Right ventricle myocardium inferior (tissue), 1 donor: ENCODE measurements at regions not wholly inside any gene's neighbourhood (a gene's known extent, or its start where the extent isn't known, plus 50 kb on each side); places are given as distances from the start of the nearest gene placed in this dataset.
A peak's percentile ranks its signal among the peaks of the same experiment; 100 is the strongest.

Experiments used
- ATAC-seq: fragments of 200-7000 bp; cut with Tn5 transposase; one replicate; pipeline ENCODE4 v1.9.1; 2020; ENCODE audit warnings: mild to moderate bottlenecking, moderate library complexity
- DNase-seq: peaks from one replicate; pipeline ENCODE4 v3.0.0; 2021; ENCODE audit errors: missing footprints
- intact Hi-C: fragments of 100-400 bp; cut with DNase I; formaldehyde crosslinking; loops from one replicate; pipeline ENCODE4 v1.11.0; 2022
- donor health status: DM: no; HTN: yes; CAD: no; lungs with severe emphysema.

DNA sequence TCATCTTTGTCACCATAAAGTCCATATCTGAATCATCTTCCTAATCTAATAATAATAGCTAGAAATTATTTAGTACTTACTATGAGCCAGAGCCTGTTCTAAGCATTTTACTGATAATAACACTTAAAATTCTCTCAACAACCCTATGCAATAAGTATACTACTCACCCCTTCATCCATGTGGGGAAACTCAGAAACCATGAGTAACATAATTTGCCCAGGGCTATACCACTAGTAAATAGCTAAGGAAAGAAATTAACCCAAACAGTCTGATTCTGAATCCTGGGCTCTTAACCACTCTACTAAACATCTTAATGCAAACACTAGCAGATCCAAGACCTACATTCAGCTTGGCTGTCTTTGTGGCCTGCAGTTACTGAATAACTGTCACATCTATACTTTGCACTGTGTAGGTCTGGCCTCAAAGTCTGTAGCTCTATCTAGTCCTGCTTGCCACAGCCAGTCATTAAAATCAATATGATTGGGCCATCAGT, 394.8 kb upstream of the ESRRG start:
- no peak for DNase-seq
- intact Hi-C loops = no loop called here
- no peak for ATAC-seq

DNA sequence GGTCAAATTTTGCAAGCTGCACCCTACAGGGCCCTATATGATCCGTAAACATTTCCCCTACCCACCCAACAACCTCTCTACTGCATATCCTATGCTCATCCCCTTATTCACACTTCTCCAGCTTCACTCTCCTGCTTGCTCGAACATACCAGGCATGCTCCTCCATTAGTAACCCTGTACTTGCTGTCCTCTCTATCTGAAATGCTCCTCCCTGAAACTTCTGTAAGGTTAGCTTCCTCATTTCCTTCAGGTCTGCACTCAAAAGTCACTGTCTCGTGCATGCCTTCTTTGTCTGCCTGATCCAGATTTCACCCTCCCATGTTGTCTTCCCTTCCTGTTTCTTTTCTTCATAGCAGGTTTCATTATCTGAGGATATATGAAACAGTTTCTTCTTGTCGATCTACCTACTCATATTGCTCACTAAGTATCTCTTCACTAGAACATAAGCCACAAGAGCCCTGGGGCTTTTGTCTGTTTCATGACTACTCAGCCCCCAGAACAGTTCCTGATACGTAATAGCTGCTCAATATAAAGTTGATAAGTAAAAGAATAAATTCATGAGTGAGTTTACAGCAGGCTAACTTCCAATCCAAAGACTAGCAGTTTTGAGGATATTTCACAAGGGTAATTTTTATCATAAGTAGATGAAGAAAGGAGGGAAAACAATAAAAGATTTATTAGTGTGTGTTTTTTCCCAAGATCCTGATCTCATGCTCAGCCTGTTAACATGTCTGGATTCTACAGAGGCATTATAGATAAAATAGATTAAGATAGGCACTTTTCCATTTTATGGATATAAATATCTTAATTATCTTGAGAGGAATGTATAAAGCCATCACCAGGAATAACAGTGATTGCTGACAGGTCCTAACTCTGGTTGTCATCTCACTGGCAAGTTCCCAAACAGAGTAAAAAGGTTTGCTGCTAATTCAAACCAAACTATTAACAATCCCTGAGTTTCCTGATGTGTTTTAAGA, 392.5 kb upstream of the ESRRG start:
- ATAC-seq = no peak
- DNase-seq = no peak
- intact Hi-C loops = no loop called here

DNA sequence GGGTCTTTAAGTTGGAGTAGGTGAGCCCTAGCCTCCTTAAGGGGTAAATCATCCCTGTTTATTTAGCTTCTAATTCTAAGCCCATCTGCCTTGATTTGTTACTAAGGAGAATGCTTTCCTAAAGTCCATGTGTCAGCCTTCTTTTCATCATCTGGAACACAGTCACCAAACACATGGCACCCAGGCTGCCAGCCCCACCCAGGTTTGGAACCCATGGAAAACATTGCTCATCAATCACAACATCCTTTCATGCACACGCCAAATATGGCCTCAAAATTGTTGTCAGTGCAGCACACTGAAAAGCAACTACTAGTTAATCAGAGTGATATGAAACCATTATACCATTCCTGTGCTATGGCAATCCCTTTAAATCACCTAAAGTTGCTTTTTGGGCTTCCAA, 386.7 kb upstream of the ESRRG start:
- no peak for ATAC-seq
- DNase-seq = no peak
- intact Hi-C loops = no loop called here

DNA sequence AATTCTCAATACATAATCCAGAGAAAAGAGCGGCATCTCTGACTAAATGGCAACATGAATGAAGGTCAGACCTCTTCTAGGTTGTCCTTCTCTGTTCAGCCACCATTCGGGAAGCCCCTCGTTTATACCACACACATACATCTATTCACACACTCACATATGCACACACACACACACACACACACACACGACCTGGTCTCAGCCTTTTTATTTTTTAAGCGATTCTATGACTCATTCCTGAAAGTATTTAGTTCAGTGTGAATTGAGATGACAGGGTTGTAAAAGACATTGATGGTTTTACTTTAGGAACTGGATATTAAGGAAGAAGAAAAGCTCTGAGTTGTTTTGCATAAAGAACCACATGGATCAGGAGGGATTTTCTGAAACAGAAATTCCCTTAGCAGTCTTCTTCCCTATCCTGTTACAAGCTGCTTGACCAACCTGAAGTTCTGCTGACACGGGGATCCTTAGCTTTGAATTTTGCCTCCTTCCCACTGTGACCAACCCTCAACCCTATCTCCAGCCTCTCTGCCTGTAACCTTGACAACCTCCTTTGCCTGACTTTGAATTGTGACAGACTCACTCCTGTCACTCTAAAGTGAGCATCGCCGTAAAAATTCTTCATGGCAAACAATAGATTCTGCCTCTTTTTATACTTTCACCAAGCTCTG, 383.1 kb upstream of the ESRRG start:
- no peak for DNase-seq
- ATAC-seq = no peak
- intact Hi-C loops = no loop called here

DNA sequence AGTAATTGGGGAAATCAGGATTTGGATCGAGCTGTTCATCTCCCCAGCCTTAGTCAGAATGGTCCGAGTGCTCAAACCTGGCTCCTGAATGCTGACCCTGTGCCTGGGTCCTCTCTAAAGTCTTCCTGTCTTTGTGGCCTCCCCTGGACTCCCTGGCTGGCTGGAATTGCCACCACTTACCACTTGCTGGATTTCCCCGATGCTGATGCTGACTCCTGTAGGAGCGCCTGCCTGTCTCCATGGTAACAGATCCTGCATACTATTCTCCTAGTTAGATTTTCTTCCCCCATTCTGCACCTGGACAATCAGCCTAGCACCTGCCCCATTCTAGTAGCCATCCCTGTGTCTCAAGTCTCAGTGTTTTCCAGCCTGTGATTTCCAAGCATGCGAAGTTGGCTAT, 382.2 kb upstream of the ESRRG start:
- ATAC-seq (no peak), DNase-seq (no peak)
- intact Hi-C loops = no loop called here

DNA sequence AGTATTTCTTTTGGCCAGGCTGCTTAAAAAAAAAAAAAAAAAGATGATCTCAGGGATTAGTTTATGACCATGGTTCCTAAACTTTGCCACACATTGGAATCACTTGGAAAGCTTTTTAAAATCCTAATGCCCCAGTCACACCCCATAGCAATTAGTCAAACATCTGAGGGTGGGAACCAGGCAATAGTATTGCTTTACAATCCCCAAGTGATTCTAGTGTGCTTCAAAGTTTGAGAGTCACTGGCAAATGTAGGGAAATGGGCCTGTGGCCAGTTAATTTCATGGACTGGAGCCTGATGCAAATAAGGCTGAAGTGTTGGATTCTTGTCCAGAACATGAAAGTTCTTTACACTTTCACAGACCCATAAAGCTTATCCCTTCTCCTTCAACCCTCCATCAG, 374.6 kb upstream of the ESRRG start:
- intact Hi-C loops = no loop called here
- no peak for DNase-seq
- ATAC-seq = no peak

DNA sequence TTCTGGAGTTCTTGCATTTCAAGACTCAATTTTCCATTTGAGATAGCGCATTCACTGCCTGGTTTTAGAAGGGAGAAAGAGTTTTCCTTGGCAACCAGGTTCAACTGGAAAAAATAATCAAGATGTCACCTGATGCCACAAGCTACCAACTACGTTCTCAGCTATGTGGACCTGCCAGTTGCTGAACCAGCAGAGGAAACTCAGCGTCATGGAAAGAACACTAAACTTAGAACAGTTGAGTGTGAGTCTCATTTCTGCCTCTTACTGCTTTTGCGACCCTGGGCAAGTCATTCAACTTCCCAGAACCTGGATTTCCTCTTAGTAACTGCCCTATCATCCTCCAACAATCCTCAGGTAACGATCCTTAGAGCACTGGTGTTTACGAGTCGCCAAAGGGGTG, 373.0 kb upstream of the ESRRG start:
- DNase-seq (no peak), ATAC-seq (no peak)
- intact Hi-C loops = no loop called here

DNA sequence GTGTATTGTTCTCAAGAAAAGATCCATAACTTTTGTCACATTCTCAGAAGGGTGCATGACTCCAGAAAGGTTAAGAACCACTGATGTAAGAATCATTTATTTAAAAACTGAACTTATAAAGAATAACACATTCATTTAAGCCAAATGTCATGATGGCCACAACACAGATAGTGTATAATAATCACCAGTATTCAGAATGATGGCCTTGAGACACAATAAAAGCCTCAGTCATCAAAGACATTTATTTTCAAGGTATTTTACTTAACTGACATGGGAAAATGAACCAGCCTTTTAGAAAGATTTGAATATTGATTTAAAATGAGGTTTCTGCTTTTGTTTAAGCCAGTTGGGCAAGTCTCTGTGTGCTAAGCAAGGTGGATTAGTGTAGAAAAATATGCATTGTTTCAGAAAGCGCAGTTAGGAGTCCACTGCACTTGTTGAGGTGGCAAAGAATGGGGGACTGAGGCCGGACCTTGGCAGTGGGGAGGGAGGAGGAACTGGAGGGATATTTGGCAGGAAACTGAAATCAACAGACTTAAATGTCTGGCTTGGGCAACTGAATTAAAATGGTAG, 371.9 kb upstream of the ESRRG start:
- no peak for ATAC-seq
- DNase-seq = no peak
- intact Hi-C loops = no loop called here

DNA sequence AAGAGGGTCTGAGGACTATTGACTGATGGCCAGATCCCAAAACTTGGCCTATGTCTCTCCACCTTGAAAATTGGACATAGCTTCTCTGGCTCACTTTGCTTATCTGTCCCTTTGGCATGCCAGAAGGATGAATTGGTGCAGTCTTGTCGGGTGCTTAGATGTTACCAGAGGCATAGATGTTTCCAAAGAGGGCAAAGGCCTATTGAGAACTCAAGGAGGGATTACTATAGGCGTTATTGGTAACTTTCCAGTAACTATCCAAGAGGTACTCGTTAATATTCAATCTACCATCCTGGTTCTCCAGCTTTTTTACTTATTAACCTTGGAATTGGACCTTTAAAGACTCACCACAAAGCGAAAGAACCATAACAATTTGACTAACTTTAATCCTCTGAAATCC, 368.3 kb upstream of the ESRRG start:
- intact Hi-C loops = no loop called here
- ATAC-seq (no peak), DNase-seq (no peak)

DNA sequence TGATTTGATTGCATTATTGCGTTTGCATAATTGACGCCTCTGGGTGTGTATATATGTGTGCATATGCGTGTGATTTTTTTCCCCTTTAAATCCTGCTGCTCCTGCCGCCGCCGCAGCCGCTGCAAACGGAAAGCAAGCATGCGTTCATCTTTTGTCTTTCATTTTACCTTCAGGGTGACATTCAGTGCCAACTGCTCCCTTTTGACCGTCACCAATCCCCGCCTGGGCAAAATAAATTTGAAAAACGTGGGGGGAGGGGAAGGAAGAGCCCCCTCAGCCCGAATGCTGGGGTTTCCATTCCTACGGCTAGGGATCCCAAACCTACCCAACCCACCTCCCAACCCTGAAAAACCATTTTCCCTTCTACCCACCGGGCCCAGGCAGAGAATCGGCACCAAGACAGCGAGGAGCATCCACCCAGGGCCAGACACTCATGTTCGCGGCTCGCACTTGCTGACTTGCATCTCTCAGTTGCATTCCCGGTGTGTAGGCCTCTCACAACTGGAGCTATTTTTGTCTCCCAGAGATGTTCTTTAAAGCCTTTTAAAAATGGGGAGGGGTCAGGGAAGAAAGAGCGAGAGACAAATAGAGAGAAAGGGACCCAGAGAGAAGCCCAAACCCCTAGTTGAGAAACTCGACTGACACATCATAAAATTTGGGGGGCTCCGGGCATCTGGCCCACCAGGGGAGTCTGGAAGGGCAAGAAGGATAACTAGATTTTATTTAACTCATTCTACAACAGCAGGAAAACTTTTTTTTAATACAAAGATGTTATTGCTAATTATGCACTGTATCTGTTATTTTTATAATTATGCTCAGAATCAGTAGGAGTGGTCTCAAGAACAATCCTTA, 367.1 kb upstream of the ESRRG start:
- peak; percentile 43 for ATAC-seq
- no peak for DNase-seq
- intact Hi-C loops = no loop called here

DNA sequence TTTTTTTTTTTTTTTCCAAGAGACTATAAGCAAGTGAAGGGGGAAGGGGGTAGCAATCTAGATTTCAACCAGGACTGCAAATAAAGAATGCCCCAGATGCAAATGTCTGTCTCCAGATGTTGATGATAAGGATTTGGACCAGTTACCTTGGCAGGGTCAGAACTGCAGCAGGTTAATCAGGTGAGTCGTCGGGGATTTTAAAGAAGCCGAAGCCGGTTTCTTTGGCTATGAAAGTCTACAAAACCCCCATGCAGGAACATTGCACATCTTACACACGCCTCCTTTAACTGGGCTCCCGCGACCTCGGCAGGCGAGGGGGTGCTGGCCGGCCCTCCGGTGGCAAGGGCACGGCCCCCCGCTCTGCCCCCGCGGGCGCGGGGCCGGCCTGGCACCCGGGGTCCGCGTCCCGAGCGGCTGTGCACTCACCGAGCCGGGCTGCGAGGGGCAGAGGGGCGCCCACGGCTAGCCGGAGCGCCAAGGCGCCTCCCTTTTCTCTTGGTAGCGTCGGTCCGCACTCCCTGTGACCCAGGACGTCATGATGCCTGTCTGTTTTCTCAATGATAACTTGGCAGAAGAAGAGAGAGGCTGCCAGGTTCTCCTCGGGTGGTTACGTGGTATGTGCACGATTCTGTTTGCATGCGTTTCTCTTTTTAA, 366.3 kb upstream of the ESRRG start:
- DNase-seq (no peak), ATAC-seq (peak; percentile 73)
- intact Hi-C loops = loop anchor here (2.0 kb wide), 1 partner anchor 45 kb away; no protein-coding TSS in a partner anchor

DNA sequence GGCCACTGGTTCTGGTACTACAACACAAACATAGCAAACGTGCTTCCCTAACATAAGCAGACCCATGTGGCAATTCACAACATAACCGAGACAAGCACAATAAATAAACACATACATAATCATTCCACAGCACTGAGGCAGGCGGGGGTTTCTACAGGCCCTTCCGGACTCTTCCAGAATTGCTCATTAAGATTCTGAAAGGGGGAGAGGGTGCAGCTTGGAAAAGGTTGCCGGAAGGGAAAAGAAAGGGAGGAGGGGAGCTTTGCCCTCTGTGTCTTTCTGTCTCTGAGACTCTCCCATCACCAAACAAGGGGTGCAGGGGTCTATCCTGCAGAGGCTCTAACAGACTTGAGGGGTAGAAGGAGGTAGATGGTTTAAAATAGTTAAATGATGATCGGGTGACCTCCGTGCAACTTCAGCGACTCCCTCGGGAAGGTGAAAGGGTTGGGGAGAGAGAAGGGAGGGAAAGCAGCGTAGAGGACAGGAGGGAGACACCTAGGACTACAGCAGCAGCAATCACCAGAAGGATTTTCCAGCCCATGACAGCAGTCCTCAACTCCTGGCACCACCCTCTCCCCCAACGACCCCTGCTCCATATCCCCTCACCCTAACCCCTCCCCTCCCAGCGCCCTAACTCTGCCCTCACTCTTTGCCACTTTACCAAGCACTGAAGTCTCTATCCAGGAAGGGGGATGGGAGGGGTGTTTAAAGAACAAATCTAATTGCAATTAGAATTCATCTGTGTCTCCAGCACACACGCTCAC, 365.5 kb upstream of the ESRRG start:
- ATAC-seq (peak; percentile 27), DNase-seq (no peak)
- intact Hi-C loops = loop anchor here (2.0 kb wide), 1 partner anchor 46 kb away; no protein-coding TSS in a partner anchor

DNA sequence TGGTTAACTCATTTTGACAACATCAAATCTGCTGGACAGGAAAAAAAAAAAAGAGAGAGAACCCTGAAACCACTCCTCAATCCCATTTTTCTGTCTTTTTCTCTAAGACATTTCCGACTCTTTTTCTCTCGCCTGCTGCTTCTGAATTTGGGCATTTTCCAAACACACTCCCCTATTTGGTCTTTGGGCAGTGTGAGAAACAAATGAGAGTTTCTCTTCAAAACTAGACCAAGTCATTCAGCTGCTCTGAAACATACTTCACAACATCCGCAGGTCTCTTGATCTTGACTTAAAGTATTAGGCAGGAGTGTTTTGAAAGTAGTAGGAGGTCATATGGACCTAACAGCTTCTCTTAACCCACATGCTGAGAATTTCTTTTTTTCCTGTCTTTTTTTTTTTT, 364.8 kb upstream of the ESRRG start:
- DNase-seq (no peak), ATAC-seq (no peak)
- intact Hi-C loops = loop anchor here (2.0 kb wide), 1 partner anchor 47 kb away; no protein-coding TSS in a partner anchor

DNA sequence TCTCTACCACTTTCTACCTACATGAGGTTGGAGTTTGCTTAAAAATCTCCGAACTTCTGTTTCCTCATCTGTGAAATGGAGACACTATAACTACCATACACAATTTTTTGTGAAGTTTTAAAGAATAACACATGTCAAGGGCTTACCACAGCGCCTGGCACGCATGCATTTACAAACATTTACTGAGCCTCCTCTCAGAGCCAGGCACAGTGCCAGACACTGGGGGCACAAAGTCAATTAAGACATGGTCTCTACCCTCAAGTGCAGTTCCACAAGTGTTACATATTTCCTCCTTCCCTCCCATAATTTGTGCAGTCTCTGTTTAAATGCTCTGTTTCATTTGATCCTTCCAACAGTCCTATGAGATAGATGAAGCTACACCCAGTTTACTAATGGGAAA, 356.4 kb upstream of the ESRRG start:
- intact Hi-C loops = loop anchor here (5.0 kb wide), 1 partner anchor 117 kb away; no protein-coding TSS in a partner anchor
- DNase-seq = no peak
- no peak for ATAC-seq

DNA sequence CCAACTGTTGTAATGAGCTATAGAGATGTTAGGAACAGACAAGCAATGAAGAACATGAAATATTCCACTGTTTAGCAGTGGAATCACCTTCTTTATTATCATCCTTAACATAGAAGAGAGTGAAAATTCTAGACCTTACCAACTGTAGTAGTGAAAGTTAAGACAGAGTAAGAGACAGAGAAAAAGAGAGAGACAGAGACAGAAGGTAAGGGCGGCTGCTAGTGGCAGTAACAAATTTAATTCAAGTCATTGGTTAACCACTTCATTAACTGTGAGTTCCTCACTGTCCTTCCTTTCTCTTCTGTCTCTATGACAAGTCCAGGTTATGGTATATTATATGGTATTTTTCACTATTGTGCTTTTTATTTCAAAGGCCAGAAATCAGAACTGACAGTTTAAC, 355.7 kb upstream of the ESRRG start:
- intact Hi-C loops = loop anchor here (5.0 kb wide), 1 partner anchor 117 kb away; no protein-coding TSS in a partner anchor
- no peak for DNase-seq
- no peak for ATAC-seq

DNA sequence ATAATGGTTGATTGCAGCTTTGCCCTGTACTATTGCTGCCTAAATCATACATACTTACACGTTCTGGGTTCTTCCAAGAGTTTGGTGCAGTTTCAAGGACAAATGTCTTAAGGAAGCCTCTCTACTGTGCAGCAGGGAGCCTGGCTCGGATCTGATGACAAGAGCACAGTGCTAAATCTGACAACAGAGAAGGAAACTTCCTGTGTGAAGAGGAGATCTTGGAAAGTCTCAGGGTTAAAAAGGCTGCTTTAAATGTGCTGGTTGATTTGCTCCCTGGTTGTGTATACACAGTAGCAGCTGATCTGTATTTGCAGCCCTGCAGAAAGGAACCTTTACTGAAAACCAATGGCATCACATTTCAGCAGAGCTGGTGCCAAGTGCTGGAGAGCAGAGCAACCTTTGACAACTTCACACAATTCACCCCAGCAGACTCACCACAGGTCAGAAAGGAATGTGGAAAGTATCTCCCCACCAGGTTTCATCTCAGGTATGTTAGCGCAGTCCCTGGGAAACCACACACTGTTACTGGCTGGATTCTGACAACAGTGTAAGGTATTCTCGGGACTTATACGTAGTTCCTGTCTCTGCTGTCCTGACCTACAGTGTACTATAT, 355.0 kb upstream of the ESRRG start:
- ATAC-seq (peak; percentile 78), DNase-seq (no peak)
- intact Hi-C loops = loop anchor here (5.0 kb wide), 1 partner anchor 116 kb away; no protein-coding TSS in a partner anchor

DNA sequence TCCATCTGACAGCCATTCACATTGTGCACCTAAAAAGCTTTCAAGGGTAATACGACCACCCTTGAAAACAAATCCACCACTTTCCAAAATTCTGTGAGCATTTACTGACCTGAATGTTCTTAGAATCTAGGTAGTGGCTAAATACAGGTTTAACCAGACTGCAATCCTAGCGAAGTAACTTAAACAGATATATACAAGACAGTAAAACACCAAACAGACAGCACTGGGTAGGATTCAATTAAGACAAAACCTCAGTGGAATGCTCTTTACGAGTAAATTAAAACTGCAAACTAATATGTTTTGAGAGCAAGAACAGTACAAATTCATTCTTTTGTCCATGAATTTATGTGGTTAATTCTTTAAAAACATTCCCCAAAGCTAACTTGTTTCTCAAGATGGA, 354.2 kb upstream of the ESRRG start:
- ATAC-seq = no peak
- intact Hi-C loops = loop anchor here (5.0 kb wide), 1 partner anchor 115 kb away; no protein-coding TSS in a partner anchor

More for the DNA sequence above, 354.2 kb upstream of the ESRRG start:
- no peak for DNase-seq
